A549 (cell line): ENCODE measurements at regions not wholly inside any gene's neighbourhood (a gene's known extent, or its start where the extent isn't known, plus 50 kb on each side); places are given as distances from the start of the nearest gene placed in this dataset.

ENCODE experiments used
- ATAC-seq, 2 experiments: fragments of 200-7000 bp in 1 of 2; fragments of >200 bp in 1 of 2; cut with Nextera tagmentation in 1 of 2; cut with Tn5 transposase in 1 of 2; 3 replicates each; pipeline versions ENCODE4 v1.8.0 to v1.9.1; 2018 to 2020; ENCODE audit warnings: mild to moderate bottlenecking in 1 of 2, moderate library complexity in 1 of 2
- CTCF ChIA-PET: fragments of 300-600 bp; sonication (Branson Sonifier 250); formaldehyde crosslinking; extraction: SDS; loops from one replicate; lab custom pipeline; 2021; ENCODE audit warnings: antibody characterized with exemption, inconsistent platforms; lab: Yijun Ruan, JAX
- POLR2A ChIA-PET: fragments of 350-600 bp; formaldehyde crosslinking; extraction: SDS; loops from one replicate; lab custom pipeline; 2021; ENCODE audit warnings: antibody characterized with exemption, inconsistent platforms; lab: Yijun Ruan, JAX
- DNase-seq, 2 experiments: peaks; one replicate each; pipeline versions ENCODE4 v3.0.0 to v3.0.0-alpha.2; 2011 to 2016; ENCODE audit warnings: low read depth in 1 of 2, low spot score in 1 of 2
- FAIRE-seq: peaks from 2 replicates; lab custom pipeline; 2011; peaks lifted over from hg19 to GRCh38; lab: Jason Lieb, UNC
- H3K27ac ChIP-seq, 2 experiments: fragments of >200 bp; sonication (Bioruptor Twin); formaldehyde crosslinking; 3 replicates each; pipeline ENCODE4 v1.5.1; 2016 to 2017
- H3K4me1 ChIP-seq: fragments of >200 bp; sonication (Bioruptor Twin); formaldehyde crosslinking; 3 replicates; pipeline ENCODE4 v1.6.1; 2016
- H3K4me2 ChIP-seq: fragments of >200 bp; sonication (Bioruptor Twin); formaldehyde crosslinking; 3 replicates; pipeline ENCODE4 v1.6.1; 2016
- H3K4me3 ChIP-seq: fragments of >200 bp; sonication (Bioruptor Twin); formaldehyde crosslinking; 3 replicates; pipeline ENCODE4 v1.5.1; 2016
- H3K9me3 ChIP-seq: fragments of >200 bp; sonication (Bioruptor Twin); formaldehyde crosslinking; 3 replicates; pipeline ENCODE4 v1.6.1; 2016
- BHLHE40 ChIP-seq: IDR thresholded peaks from 2 replicates; pipeline ENCODE4 v1.6.1; 2012; ENCODE audit warnings: low read depth, low read length, inconsistent platforms
- CBX8 ChIP-seq: fragments of 200-600 bp; sonication (generic); IDR thresholded peaks from 2 replicates; pipeline ENCODE4 v1.6.1; 2016
- CEBPB ChIP-seq, 2 experiments: fragments of >200 bp in 1 of 2; sonication (Bioruptor Twin) in 1 of 2; formaldehyde crosslinking in 1 of 2; IDR thresholded peaks; 2 replicates each; pipeline ENCODE4 v1.6.1; 2012 to 2016
- CHD2 ChIP-seq: fragments of 150-350 bp; IDR thresholded peaks from 2 replicates; pipeline ENCODE4 v1.6.1; 2014; ENCODE audit warnings: low read length; ENCODE audit not compliant: partially characterized antibody
- EHMT2 ChIP-seq: fragments of 200-600 bp; sonication (generic); IDR thresholded peaks from 2 replicates; pipeline ENCODE4 v1.6.1; 2016; ENCODE audit warnings: antibody characterized with exemption, low read depth, mild to moderate bottlenecking, moderate library complexity
- ELK1 ChIP-seq: fragments of 150-350 bp; IDR thresholded peaks from 2 replicates; pipeline ENCODE4 v1.6.1; 2014; ENCODE audit warnings: low read depth, mild to moderate bottlenecking, low read length
- EP300 ChIP-seq, 2 experiments: fragments of >200 bp; sonication (Bioruptor Twin); formaldehyde crosslinking; IDR thresholded peaks; 2 replicates in 1 of 2; 3 replicates in 1 of 2; pipeline ENCODE4 v1.6.1; 2016 to 2017
- ESRRA ChIP-seq: fragments of 150-350 bp; IDR thresholded peaks from 2 replicates; pipeline ENCODE4 v1.6.1; 2014; ENCODE audit warnings: mild to moderate bottlenecking, low read length, borderline replicate concordance
- HES2 ChIP-seq: fragments of >200 bp; sonication (Bioruptor Twin); formaldehyde crosslinking; IDR thresholded peaks from 2 replicates; pipeline ENCODE4 v1.6.1; 2016
- HOXB13 ChIP-seq: fragments of 250-450 bp; sonication (Bioruptor Pico); IDR thresholded peaks from 2 replicates; pipeline ENCODE4 v1.5.0; 2020; ENCODE audit warnings: low read depth, mild to moderate bottlenecking, moderate library complexity
- HOXB5 ChIP-seq: fragments of 250-450 bp; sonication (Bioruptor Pico); IDR thresholded peaks from 2 replicates; pipeline ENCODE4 v1.5.0; 2020; ENCODE audit warnings: mild to moderate bottlenecking, moderate library complexity
- JUN ChIP-seq, 2 experiments: fragments of >200 bp; sonication (Bioruptor Twin); formaldehyde crosslinking; IDR thresholded peaks; 2 replicates in 1 of 2; 3 replicates in 1 of 2; pipeline ENCODE4 v1.6.1; 2016 to 2017
- MYC ChIP-seq: IDR thresholded peaks from 2 replicates; pipeline ENCODE4 v1.6.1; 2012; ENCODE audit warnings: mild to moderate bottlenecking, inconsistent platforms, low read length, improper control_type of control experiment, borderline replicate concordance
- PBX3 ChIP-seq: IDR thresholded peaks from 2 replicates; pipeline ENCODE4 v1.6.1; 2012
- PHF8 ChIP-seq: fragments of 200-600 bp; sonication (generic); IDR thresholded peaks from 2 replicates; pipeline ENCODE4 v1.6.1; 2016; ENCODE audit warnings: low read depth, mild to moderate bottlenecking, antibody characterized with exemption, moderate library complexity, borderline replicate concordance
- RNF2 ChIP-seq: fragments of 200-600 bp; sonication (generic); IDR thresholded peaks from 2 replicates; pipeline ENCODE4 v1.6.1; 2016; ENCODE audit warnings: low read depth, mild to moderate bottlenecking, antibody characterized with exemption, moderate library complexity, borderline replicate concordance
- TP53 ChIP-seq: fragments of 250-450 bp; sonication (Bioruptor Pico); IDR thresholded peaks from 2 replicates; pipeline ENCODE4 v1.5.0; 2021; ENCODE audit warnings: mild to moderate bottlenecking, moderate library complexity
- ZFP36 ChIP-seq: fragments of 450-650 bp; IDR thresholded peaks from 2 replicates; pipeline ENCODE4 v1.6.1; 2014; ENCODE audit warnings: borderline replicate concordance; ENCODE audit not compliant: partially characterized antibody
- ZNF302 ChIP-seq: fragments of 250-450 bp; sonication (Bioruptor Pico); IDR thresholded peaks from 2 replicates; pipeline ENCODE4 v1.9.0; 2021; ENCODE audit warnings: inconsistent platforms, mild to moderate bottlenecking, moderate library complexity
- WGBS: methylation state at CpG from one replicate; pipeline ENCODE4 v1.1.6; 2017; ENCODE audit errors: missing lambda C conversion rate; 5-methylcytosine and 5-hydroxymethylcytosine counted together

GRCh38 chr3:182241766-182242488 lies 530.2 kb downstream of the SOX2 start:
- CTCF ChIA-PET: interaction anchor here (0.8 kb wide), 1 partner anchor 11 kb away, joined by 4 read pairs; no protein-coding TSS in a partner anchor
- no peaks in the 10 kb centered on the region for H3K9me3 ChIP-seq
- ATAC-seq: no peak
- no peak for TF ChIP-seq ESRRA
- no peak for TF ChIP-seq CHD2
- TF ChIP-seq HOXB5: no peak
- no peak for TF ChIP-seq PBX3
- TF ChIP-seq RNF2: no peak
- TF ChIP-seq, all 56 proteins: peak for 0
- Histone ChIP-seq H3K27ac (no peak overlapping the region), H3K4me2 (no peak overlapping the region), H3K4me3 (no peak overlapping the region), H3K4me1 (no peaks in the 10 kb centered on the region)
- POLR2A ChIA-PET: no interaction called here
- 84% methylated on average over 15 of the region's 15 CpGs for WGBS
- FAIRE-seq (no peak), DNase-seq (no peak)

GRCh38 chr3:182242489-182242942 lies 530.8 kb downstream of the SOX2 start:
- POLR2A ChIA-PET: no interaction called here
- ATAC-seq (no peak), DNase-seq (no peak), FAIRE-seq (no peak)
- Histone ChIP-seq H3K9me3 (no peaks in the 10 kb centered on the region), H3K4me2 (no peak overlapping the region), H3K27ac (no peak overlapping the region), H3K4me3 (no peak overlapping the region), H3K4me1 (no peaks in the 10 kb centered on the region)
- CTCF ChIA-PET: interaction anchor here (0.8 kb wide), 1 partner anchor 11 kb away, joined by 4 read pairs; no protein-coding TSS in a partner anchor
- TF ChIP-seq EP300 (IDR thresholded peaks at IDR 0.05) (no peak), ELK1 (no peak), ZFP36 (no peak), PHF8 (no peak)

- no peaks in the 10 kb centered on the region for H3K4me1 ChIP-seq
- 8% methylated on average over 1 of the region's 1 CpG for WGBS
- H3K9me3 ChIP-seq: no peaks in the 10 kb centered on the region
- DNase-seq: no peak
- POLR2A ChIA-PET: no interaction called here
- H3K27ac ChIP-seq: no peak overlapping the region
- no peak for FAIRE-seq
- no peak for ATAC-seq
- H3K4me3 ChIP-seq: no peak overlapping the region
- CTCF ChIA-PET: interaction anchor here (0.9 kb wide), 2 partner anchors 14 to 27 kb away, joined by 3 read pairs; no protein-coding TSS in a partner anchor
- no peak overlapping the region for H3K4me2 ChIP-seq
- TF ChIP-seq CEBPB (IDR thresholded peaks at IDR 0.05): no peak
- TF ChIP-seq CBX8: no peak
- no peak for TF ChIP-seq HOXB13
- TF ChIP-seq BHLHE40: no peak
- no peak for TF ChIP-seq MYC
- no peak for TF ChIP-seq PBX3
- no peak for TF ChIP-seq RNF2
- no peak for TF ChIP-seq ZNF302
- no peak for TF ChIP-seq TP53
- TF ChIP-seq HES2: no peak
- TF ChIP-seq EHMT2: no peak
- no peak for TF ChIP-seq JUN (IDR thresholded peaks at IDR 0.05)
Observed at GRCh38 chr3:182243625-182244024, 531.9 kb downstream of the SOX2 start.
